HepG2 (cell line): ENCODE measurements at regions not wholly inside any gene's neighbourhood (a gene's known extent, or its start where the extent isn't known, plus 50 kb on each side); places are given as distances from the start of the nearest gene placed in this dataset.
A peak's percentile ranks its signal among the peaks of the same experiment; 100 is the strongest.

Experiments
- ATAC-seq: fragments of 200-7000 bp; cut with Tn5 transposase; 3 replicates; pipeline ENCODE4 v1.9.1; 2020; ENCODE audit warnings: mild to moderate bottlenecking, moderate library complexity
- BruUV-seq: library from RNA; stranded (reverse); fragments of 400-500 nt; replicated peaks from 2 replicates; lab custom pipeline; 2021; lab: Mats Ljungman, UMichigan
- CTCF ChIA-PET: fragments of 300-600 bp; formaldehyde crosslinking; extraction: SDS; loops from one replicate; lab custom pipeline; 2021; ENCODE audit warnings: low total read pairs, inconsistent platforms, low intra/inter-chr PET ratio; lab: Yijun Ruan, JAX
- POLR2A ChIA-PET: fragments of 350-600 bp; sonication (Branson Sonifier 250); formaldehyde crosslinking; loops from one replicate; lab custom pipeline; 2020; ENCODE audit warnings: antibody characterized with exemption, inconsistent platforms; lab: Yijun Ruan, JAX
- DNase-seq: peaks from one replicate; pipeline ENCODE4 v3.0.0-alpha.2; 2015; ENCODE audit warnings: low spot score
- FAIRE-seq: peaks from 3 replicates; lab custom pipeline; 2011; peaks lifted over from hg19 to GRCh38; lab: Jason Lieb, UNC
- H2AFZ ChIP-seq: one replicate; pipeline ENCODE4 v1.6.1; 2011; ENCODE audit warnings: low read length, inconsistent platforms
- H3K27ac ChIP-seq: fragments of 300-600 bp; 3 replicates; pipeline ENCODE4 v1.8.0; 2011; ENCODE audit warnings: mixed run types, mild to moderate bottlenecking, mixed read lengths, low read length, inconsistent platforms; ENCODE audit not compliant: insufficient read depth; ENCODE audit errors: extremely low read length
- H3K27me3 ChIP-seq, 2 experiments: fragments of 200-600 bp in 1 of 2; 2 replicates in 1 of 2; 3 replicates in 1 of 2; pipeline versions ENCODE4 v1.6.0 to v1.8.0; 2011; ENCODE audit warnings: low read length in 2 of 2, mild to moderate bottlenecking in 2 of 2, moderate library complexity in 2 of 2, inconsistent platforms in 1 of 2; ENCODE audit not compliant: insufficient read depth in 2 of 2, control insufficient read depth in 1 of 2
- H3K36me3 ChIP-seq, 2 experiments: fragments of 200-600 bp in 1 of 2; replicated peaks in 1 of 2; 2 replicates in 1 of 2; 3 replicates in 1 of 2; pipeline versions ENCODE4 v1.5.1 to v1.8.0; 2011; ENCODE audit warnings: low read length in 2 of 2, inconsistent platforms in 1 of 2; ENCODE audit not compliant: insufficient read depth in 2 of 2, control insufficient read depth in 1 of 2
- H3K4me1 ChIP-seq: 2 replicates; pipeline ENCODE4 v1.5.1; 2012; ENCODE audit warnings: low read length, inconsistent platforms; ENCODE audit not compliant: insufficient read depth
- H3K4me2 ChIP-seq: 2 replicates; pipeline ENCODE4 v1.6.0; 2011; ENCODE audit warnings: low read depth, low read length, inconsistent platforms
- H3K4me3 ChIP-seq, 3 experiments: fragments of 200-600 bp in 1 of 3; sonication (generic), shearing (Covaris generic) in 1 of 3; replicated peaks in 1 of 3; 2 replicates each; pipeline ENCODE4 v1.5.1; 2011 to 2016; ENCODE audit warnings: low read length in 3 of 3, inconsistent platforms in 2 of 3, low read depth in 2 of 3, mild to moderate bottlenecking in 2 of 3, control low read depth in 1 of 3, mixed read lengths in 1 of 3; ENCODE audit not compliant: insufficient read depth in 1 of 3
- H3K79me2 ChIP-seq: one replicate; pipeline ENCODE4 v1.6.1; 2011; ENCODE audit warnings: low read length, inconsistent platforms; ENCODE audit not compliant: insufficient read depth
- H3K9ac ChIP-seq: 2 replicates; pipeline ENCODE4 v1.6.0; 2011; ENCODE audit warnings: mild to moderate bottlenecking, low read depth, low read length, inconsistent platforms; ENCODE audit not compliant: insufficient read depth
- H3K9me3 ChIP-seq: 2 replicates; pipeline ENCODE4 v1.5.1; 2012; ENCODE audit warnings: mild to moderate bottlenecking, low read length
- H4K20me1 ChIP-seq: 2 replicates; pipeline ENCODE4 v1.6.0; 2011; ENCODE audit warnings: inconsistent platforms, mild to moderate bottlenecking, low read length, moderate library complexity; ENCODE audit not compliant: insufficient read depth
- ARID2 ChIP-seq: sonication (generic); formaldehyde crosslinking; IDR thresholded peaks from 2 replicates; pipeline ENCODE4 v1.8.1; 2022; ENCODE audit warnings: mild to moderate bottlenecking, missing genetic modification reagents, borderline replicate concordance
- HMG20B ChIP-seq: conservative IDR thresholded peaks from 2 replicates; pipeline ENCODE4 v1.6.1; 2016; ENCODE audit warnings: missing genetic modification reagents, missing compliant biosample characterization
- SALL1 ChIP-seq: sonication (generic); formaldehyde crosslinking; IDR thresholded peaks from 2 replicates; pipeline ENCODE4 v1.8.0; 2022; ENCODE audit warnings: mild to moderate bottlenecking, missing genetic modification reagents
- ZNF160 ChIP-seq: sonication (generic); formaldehyde crosslinking; IDR thresholded peaks from 2 replicates; pipeline ENCODE4 v1.8.0; 2022; ENCODE audit warnings: mild to moderate bottlenecking, inconsistent platforms, missing genetic modification reagents
- ZNF556 ChIP-seq: sonication (generic); formaldehyde crosslinking; IDR thresholded peaks from 2 replicates; pipeline ENCODE4 v1.4.0; 2020; ENCODE audit warnings: mild to moderate bottlenecking, missing genetic modification reagents, borderline replicate concordance
- WGBS: methylation state at CpG from one replicate; pipeline ENCODE4 v1.1.6; 2017; ENCODE audit warnings: low lambda C conversion rate; 5-methylcytosine and 5-hydroxymethylcytosine counted together
- in situ Hi-C: cut with HindIII; loops from 2 replicates; pipeline ENCODE4 v1.10.0; 2017; ENCODE audit warnings: low pct_unique_long_range_greater_than_20kb; ENCODE audit not compliant: extremely low pct_ligation_motif_present
- intact Hi-C: fragments of 100-400 bp; cut with micrococcal nuclease; formaldehyde crosslinking; loops from one replicate; pipeline ENCODE4 v1.10.0; 2022; ENCODE audit not compliant: unreplicated experiment
- TF ChIP-seq, protein P1 (sequence below): sonication (generic); formaldehyde crosslinking; IDR thresholded peaks from 2 replicates; pipeline ENCODE4 v1.5.1; 2020; ENCODE audit warnings: missing genetic modification reagents, mild to moderate bottlenecking, borderline replicate concordance

DNA sequence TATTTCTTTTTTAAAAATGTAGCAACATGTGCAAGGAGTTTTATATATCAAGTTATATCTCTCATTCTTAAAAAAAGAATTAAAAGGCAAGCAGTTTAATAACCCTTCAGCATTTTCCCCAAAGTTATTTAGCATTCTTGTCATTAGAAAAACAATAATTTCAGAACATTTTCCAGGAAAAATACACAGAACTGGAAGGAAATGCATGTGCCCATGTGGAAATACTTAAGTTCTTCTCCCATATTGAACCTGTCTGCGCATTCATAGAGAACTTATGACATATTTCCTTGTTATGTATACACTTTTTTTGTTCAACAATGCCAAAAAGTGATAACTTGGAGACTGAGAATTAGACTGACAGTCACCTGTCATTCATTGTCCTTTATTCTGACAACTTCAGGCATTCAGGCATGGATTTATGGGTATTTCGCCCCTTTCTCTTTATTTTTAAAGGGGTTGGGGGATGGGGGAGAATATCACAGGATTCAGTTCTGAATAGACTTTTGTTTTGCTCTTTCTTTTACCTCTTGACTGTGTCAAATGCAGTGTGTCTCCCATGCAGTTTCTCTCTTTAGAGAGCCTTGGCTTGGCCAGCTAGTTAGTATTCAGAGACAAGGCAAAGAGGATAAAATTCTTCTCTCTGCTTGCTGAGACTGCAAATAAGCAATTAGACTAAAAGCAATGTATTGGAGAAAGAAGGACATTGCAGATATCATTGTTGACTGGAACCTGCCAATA is 701.0 kb downstream of the NR2F1-AS1 start (continued):
- TF ChIP-seq, protein P1, sequence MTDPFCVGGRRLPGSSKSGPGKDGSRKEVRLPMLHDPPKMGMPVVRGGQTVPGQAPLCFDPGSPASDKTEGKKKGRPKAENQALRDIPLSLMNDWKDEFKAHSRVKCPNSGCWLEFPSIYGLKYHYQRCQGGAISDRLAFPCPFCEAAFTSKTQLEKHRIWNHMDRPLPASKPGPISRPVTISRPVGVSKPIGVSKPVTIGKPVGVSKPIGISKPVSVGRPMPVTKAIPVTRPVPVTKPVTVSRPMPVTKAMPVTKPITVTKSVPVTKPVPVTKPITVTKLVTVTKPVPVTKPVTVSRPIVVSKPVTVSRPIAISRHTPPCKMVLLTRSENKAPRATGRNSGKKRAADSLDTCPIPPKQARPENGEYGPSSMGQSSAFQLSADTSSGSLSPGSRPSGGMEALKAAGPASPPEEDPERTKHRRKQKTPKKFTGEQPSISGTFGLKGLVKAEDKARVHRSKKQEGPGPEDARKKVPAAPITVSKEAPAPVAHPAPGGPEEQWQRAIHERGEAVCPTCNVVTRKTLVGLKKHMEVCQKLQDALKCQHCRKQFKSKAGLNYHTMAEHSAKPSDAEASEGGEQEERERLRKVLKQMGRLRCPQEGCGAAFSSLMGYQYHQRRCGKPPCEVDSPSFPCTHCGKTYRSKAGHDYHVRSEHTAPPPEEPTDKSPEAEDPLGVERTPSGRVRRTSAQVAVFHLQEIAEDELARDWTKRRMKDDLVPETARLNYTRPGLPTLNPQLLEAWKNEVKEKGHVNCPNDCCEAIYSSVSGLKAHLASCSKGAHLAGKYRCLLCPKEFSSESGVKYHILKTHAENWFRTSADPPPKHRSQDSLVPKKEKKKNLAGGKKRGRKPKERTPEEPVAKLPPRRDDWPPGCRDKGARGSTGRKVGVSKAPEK (CRISPR knock-in tag) = no peak
- TF ChIP-seq SALL1 (CRISPR knock-in tag) (no peak), HMG20B (CRISPR knock-in tag) (no peak), ZNF556 (CRISPR knock-in tag) (no peak)
- TF ChIP-seq, all 625 proteins: peak for 0

DNA sequence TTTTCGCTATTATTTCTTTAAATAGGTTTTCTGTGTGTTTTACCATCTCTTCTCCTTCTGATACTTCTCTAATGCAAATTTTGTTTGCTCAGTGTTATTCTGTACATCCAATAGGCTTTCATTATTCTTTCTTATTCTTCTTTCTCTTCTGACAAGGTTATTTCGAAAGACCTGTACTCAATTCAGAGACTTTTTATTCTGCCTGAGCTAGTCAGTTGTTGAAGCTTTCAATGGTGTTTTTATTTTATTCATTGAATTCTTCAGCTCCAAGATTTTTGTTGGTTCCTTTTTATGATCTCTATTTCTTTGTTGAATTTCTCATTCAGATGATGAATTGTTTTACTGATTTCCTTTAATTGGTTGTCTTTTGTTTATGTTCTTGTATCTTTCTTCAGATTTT is 706.2 kb downstream of the NR2F1-AS1 start:
- peaks cover 17% of the 10 kb centered on the region for H3K9me3 ChIP-seq
- no peak overlapping the region for H3K27ac ChIP-seq
- H3K27me3 ChIP-seq = no peaks in the 10 kb centered on the region; a peak in 2 of 5 replicates
- CTCF ChIA-PET = no interaction called here
- POLR2A ChIA-PET = no interaction called here
- DNase-seq (no peak), FAIRE-seq (no peak), ATAC-seq (no peak)
- no peak overlapping the region for H3K9ac ChIP-seq
- H4K20me1 ChIP-seq = no peaks in the 10 kb centered on the region
- in situ Hi-C loops = loop anchor here (25.0 kb wide), 1 partner anchor 913 kb away; no protein-coding TSS in a partner anchor
- BruUV-seq = no TSS peak
- H3K4me3 ChIP-seq = no peak overlapping the region
- H3K4me2 ChIP-seq = no peak overlapping the region
- TF ChIP-seq ARID2 (CRISPR knock-in tag) (no peak), ZNF160 (CRISPR knock-in tag) (peak; percentile 99)
- intact Hi-C loops = no loop called here
- H2AFZ ChIP-seq = no peak overlapping the region
- WGBS = 2% methylated on average over 2 of the region's 2 CpGs
- no peaks in the 10 kb centered on the region for H3K36me3 ChIP-seq
- H3K4me1 ChIP-seq = no peaks in the 10 kb centered on the region
- H3K79me2 ChIP-seq = no peaks in the 10 kb centered on the region
